ENCODE measurements at regions not wholly inside any gene's neighbourhood (a gene's known extent, or its start where the extent isn't known, plus 50 kb on each side); places are given as distances from the start of the nearest gene placed in this dataset.

- CTCF ChIA-PET (ENCODE audit: low intra/inter-chr PET ratio): no interaction called here
- intact Hi-C loops (cut with micrococcal nuclease): no loop called here
These were observed 251.8 kb downstream of the ZEB2 start for GRCh38 chr2:144268036-144268678.

GRCh38 chr2:144267239-144267638 is 252.7 kb downstream of the ZEB2 start:
- FAIRE-seq (no peak), ATAC-seq (peak; percentile 49; the same call in 1 of the 3 replicates), DNase-seq (ENCODE audit: extremely low read depth in 1 of 4, low spot score in 3 of 4) (peak in 1 of 4 experiments; percentile 14)
- in situ Hi-C loops (cut with MboI): no loop called here
- no peak overlapping the region for H3K27ac ChIP-seq (ENCODE audit: extremely low read depth, low read depth, low read length)
- no TSS peak for BruUV-seq (replicated peaks)
- WGBS (ENCODE audit: insufficient coverage, low coverage, missing lambda C conversion rate): 14% methylated on average over 2 of the region's 2 CpGs
- H3K79me2 ChIP-seq (ENCODE audit: control insufficient read depth, insufficient read depth, low read length): no peaks in the 10 kb centered on the region
- H3K9me3 ChIP-seq (replicated peaks; ENCODE audit: control insufficient read depth, insufficient read depth, low read depth, low read length): no peaks in the 10 kb centered on the region
- POLR2A ChIA-PET: no interaction called here
- H3K9me1 ChIP-seq (ENCODE audit: control insufficient read depth, insufficient read depth, low read length): no peaks in the 10 kb centered on the region
- no peak overlapping the region for H3K4me2 ChIP-seq (ENCODE audit: insufficient read depth, low read length)
- CTCF ChIA-PET (ENCODE audit: low intra/inter-chr PET ratio): no interaction called here
- no peak overlapping the region for H3K9ac ChIP-seq (ENCODE audit: insufficient read depth in 1 of 2, low read depth in 2 of 2, low read length in 2 of 2)
- no peak overlapping the region for H3K4me3 ChIP-seq
- H4K20me1 ChIP-seq (replicated peaks; ENCODE audit: control insufficient read depth, insufficient read depth, low read length): no peaks in the 10 kb centered on the region
- intact Hi-C loops (cut with micrococcal nuclease): no loop called here
- no peaks in the 10 kb centered on the region for H3K4me1 ChIP-seq (replicated peaks in 1 of 2; ENCODE audit: control insufficient read depth in 2 of 2, insufficient read depth in 2 of 2, low read length in 2 of 2)
- H3K27me3 ChIP-seq (ENCODE audit: control insufficient read depth in 2 of 2, insufficient read depth in 2 of 2, low read length in 2 of 2): no peaks in the 10 kb centered on the region
- H2AFZ ChIP-seq (ENCODE audit: low read depth, low read length): peak overlapping the region; percentile 41; the same call in 1 of the 2 replicates
- no peaks in the 10 kb centered on the region for H3K36me3 ChIP-seq (ENCODE audit: control insufficient read depth, insufficient read depth, low read length)
- TF ChIP-seq ESRRA (IDR thresholded peaks at IDR 0.05; ENCODE audit: borderline replicate concordance, low read depth) (0 out of 2 replicates have a peak, but pooled peaks have one; percentile 32), FOXJ2 (tag; IDR thresholded peaks at IDR 0.05) (no peak), POU5F1 (IDR thresholded peaks at IDR 0.05; ENCODE audit: borderline replicate concordance, low read depth, low read length, partially characterized antibody) (no peak), TCFL5 (CRISPR knock-in tag; conservative IDR thresholded peaks at IDR 0.05) (no peak), THRAP3 (IDR thresholded peaks at IDR 0.05; ENCODE audit: borderline replicate concordance) (no peak), TAF15 (IDR thresholded peaks at IDR 0.05; ENCODE audit: low read depth, low read length) (no peak), HES1 (IDR thresholded peaks at IDR 0.05; ENCODE audit: low read depth) (no peak), THAP12 (CRISPR knock-in tag; IDR thresholded peaks at IDR 0.05) (no peak), PKNOX1 (IDR thresholded peaks at IDR 0.05) (no peak)

More at GRCh38 chr2:144268036-144268678, 251.8 kb downstream of the ZEB2 start:
- no peaks in the 10 kb centered on the region for H3K4me1 ChIP-seq (replicated peaks in 1 of 2; ENCODE audit: control insufficient read depth in 2 of 2, insufficient read depth in 2 of 2, low read length in 2 of 2)
- no peak for FAIRE-seq
- H3K27me3 ChIP-seq (ENCODE audit: control insufficient read depth in 2 of 2, insufficient read depth in 2 of 2, low read length in 2 of 2): no peaks in the 10 kb centered on the region
- H3K9ac ChIP-seq (ENCODE audit: insufficient read depth in 1 of 2, low read depth in 2 of 2, low read length in 2 of 2): no peak overlapping the region
- H3K9me1 ChIP-seq (ENCODE audit: control insufficient read depth, insufficient read depth, low read length): no peaks in the 10 kb centered on the region
- no peaks in the 10 kb centered on the region for H4K20me1 ChIP-seq (replicated peaks; ENCODE audit: control insufficient read depth, insufficient read depth, low read length)
- 40% methylated on average over 1 of the region's 1 CpG for whole genome bisulfite sequencing (ENCODE audit: insufficient coverage, low coverage, missing lambda C conversion rate)
- in situ Hi-C loops (cut with MboI): no loop called here
- H3K79me2 ChIP-seq (ENCODE audit: control insufficient read depth, insufficient read depth, low read length): no peaks in the 10 kb centered on the region
- no peak overlapping the region for H2AFZ ChIP-seq (ENCODE audit: low read depth, low read length)
- POLR2A ChIA-PET: no interaction called here
- H3K36me3 ChIP-seq (ENCODE audit: control insufficient read depth, insufficient read depth, low read length): no peaks in the 10 kb centered on the region
- no peak overlapping the region for H3K4me2 ChIP-seq (ENCODE audit: insufficient read depth, low read length)
- no peak overlapping the region for H3K4me3 ChIP-seq
- H3K9me3 ChIP-seq (replicated peaks; ENCODE audit: control insufficient read depth, insufficient read depth, low read depth, low read length): peaks cover under 1% of the 10 kb centered on the region
- ATAC-seq: no peak
- no peak overlapping the region for H3K27ac ChIP-seq (ENCODE audit: extremely low read depth, low read depth, low read length)
- no TSS peak for BruUV-seq (replicated peaks)
- TF ChIP-seq ZNF766 (CRISPR knock-in tag; conservative IDR thresholded peaks at IDR 0.05) (0 out of 2 replicates have a peak, but pooled peaks have one; percentile 27), ZNF445 (CRISPR knock-in tag; IDR thresholded peaks at IDR 0.05; ENCODE audit: low read depth) (no peak), TCF15 (CRISPR knock-in tag; IDR thresholded peaks at IDR 0.05) (no peak)
- DNase-seq (ENCODE audit: extremely low read depth in 1 of 4, low spot score in 3 of 4): no peak
